ENCODE measurements at regions not wholly inside any gene's neighbourhood (a gene's known extent, or its start where the extent isn't known, plus 50 kb on each side); places are given as distances from the start of the nearest gene placed in this dataset.

- TF ChIP-seq CTCF (IDR thresholded peaks at IDR 0.05; ENCODE audit: insufficient read depth, low read length, poor library complexity, severe bottlenecking) (no peak), EZH2phosphoT487 (conservative IDR thresholded peaks at IDR 0.05; ENCODE audit: low read length) (no peak)
These were observed 162.5 kb downstream of the GPR37 start for GRCh38 chr7:124603066-124603465.

Data from SU-DHL-6 (cell line).